NB4 (cell line): ENCODE measurements at regions not wholly inside any gene's neighbourhood (a gene's known extent, or its start where the extent isn't known, plus 50 kb on each side); places are given as distances from the start of the nearest gene placed in this dataset.
A peak's percentile ranks its signal among the peaks of the same experiment; 100 is the strongest.

Experiments
- DNase-seq: peaks from one replicate; pipeline ENCODE4 v3.0.0; 2010; ENCODE audit warnings: low read depth
- H3K4me3 ChIP-seq: one replicate; pipeline ENCODE4 v1.5.1; 2011; ENCODE audit warnings: mild to moderate bottlenecking, low read depth, low read length, moderate library complexity
- MYC ChIP-seq: IDR thresholded peaks from 2 replicates; pipeline ENCODE4 v1.6.1; 2011; ENCODE audit warnings: low read depth, low read length
- POLR2A ChIP-seq: IDR thresholded peaks from 2 replicates; pipeline ENCODE4 v1.6.1; 2011; ENCODE audit warnings: mild to moderate bottlenecking; ENCODE audit not compliant: insufficient read length; ENCODE audit errors: extremely low read depth
- TF ChIP-seq, protein P1 (sequence below): IDR thresholded peaks from 2 replicates; pipeline ENCODE4 v1.6.1; 2011; ENCODE audit warnings: low read depth, low read length
- TF ChIP-seq, protein P2 (sequence below): IDR thresholded peaks from one replicate; pipeline ENCODE4 v1.5.1; 2012; ENCODE audit warnings: low read depth, low read length

DNA sequence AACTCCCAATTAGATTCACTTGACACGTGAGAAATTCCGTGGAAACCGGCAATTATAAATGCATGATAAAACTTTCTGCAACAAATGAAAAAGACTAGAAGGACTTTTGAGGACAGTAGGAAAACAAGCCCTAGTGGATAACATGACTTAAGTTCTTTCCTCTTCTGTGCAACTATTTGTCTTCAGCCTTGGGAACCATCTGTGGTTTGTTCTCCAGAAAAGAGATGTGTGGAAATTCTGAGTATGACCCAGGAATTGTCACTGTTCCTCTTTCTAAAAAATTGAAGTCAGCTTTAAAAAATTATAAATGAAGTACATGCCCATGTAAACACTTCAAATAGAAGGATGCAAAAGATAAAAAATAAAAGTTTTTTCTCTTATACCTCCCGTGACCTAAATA lies 128.6 kb upstream of the SVIL start:
- TF ChIP-seq, protein P1, sequence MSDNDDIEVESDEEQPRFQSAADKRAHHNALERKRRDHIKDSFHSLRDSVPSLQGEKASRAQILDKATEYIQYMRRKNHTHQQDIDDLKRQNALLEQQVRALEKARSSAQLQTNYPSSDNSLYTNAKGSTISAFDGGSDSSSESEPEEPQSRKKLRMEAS = no peak
- TF ChIP-seq MYC (no peak), POLR2A (no peak)
- no peak overlapping the region for H3K4me3 ChIP-seq
- no peak for DNase-seq

DNA sequence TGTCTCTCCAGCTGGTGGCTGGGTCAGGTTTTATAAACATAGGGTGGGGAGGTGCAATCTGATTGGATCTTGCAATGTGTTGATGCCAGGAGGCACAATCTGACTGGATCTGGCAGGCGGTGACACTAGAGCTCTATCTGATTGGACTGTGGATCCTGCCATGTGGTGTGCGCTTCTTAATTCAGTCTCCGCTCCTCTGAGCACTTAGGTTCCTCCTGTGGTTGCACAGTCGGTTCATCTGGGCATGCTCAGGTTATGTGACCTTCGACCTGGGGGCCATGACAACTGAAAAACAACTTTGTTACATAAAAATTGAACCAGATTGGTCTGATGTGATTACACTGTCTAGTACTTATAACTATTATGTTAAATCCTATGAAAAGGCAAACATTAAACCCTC lies 127.1 kb upstream of the SVIL start:
- TF ChIP-seq, protein P1 = no peak
- no peak for TF ChIP-seq MYC
- TF ChIP-seq, protein P2, sequence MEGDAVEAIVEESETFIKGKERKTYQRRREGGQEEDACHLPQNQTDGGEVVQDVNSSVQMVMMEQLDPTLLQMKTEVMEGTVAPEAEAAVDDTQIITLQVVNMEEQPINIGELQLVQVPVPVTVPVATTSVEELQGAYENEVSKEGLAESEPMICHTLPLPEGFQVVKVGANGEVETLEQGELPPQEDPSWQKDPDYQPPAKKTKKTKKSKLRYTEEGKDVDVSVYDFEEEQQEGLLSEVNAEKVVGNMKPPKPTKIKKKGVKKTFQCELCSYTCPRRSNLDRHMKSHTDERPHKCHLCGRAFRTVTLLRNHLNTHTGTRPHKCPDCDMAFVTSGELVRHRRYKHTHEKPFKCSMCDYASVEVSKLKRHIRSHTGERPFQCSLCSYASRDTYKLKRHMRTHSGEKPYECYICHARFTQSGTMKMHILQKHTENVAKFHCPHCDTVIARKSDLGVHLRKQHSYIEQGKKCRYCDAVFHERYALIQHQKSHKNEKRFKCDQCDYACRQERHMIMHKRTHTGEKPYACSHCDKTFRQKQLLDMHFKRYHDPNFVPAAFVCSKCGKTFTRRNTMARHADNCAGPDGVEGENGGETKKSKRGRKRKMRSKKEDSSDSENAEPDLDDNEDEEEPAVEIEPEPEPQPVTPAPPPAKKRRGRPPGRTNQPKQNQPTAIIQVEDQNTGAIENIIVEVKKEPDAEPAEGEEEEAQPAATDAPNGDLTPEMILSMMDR = no peak
- no peak for DNase-seq
- H3K4me3 ChIP-seq = no peak overlapping the region

DNA sequence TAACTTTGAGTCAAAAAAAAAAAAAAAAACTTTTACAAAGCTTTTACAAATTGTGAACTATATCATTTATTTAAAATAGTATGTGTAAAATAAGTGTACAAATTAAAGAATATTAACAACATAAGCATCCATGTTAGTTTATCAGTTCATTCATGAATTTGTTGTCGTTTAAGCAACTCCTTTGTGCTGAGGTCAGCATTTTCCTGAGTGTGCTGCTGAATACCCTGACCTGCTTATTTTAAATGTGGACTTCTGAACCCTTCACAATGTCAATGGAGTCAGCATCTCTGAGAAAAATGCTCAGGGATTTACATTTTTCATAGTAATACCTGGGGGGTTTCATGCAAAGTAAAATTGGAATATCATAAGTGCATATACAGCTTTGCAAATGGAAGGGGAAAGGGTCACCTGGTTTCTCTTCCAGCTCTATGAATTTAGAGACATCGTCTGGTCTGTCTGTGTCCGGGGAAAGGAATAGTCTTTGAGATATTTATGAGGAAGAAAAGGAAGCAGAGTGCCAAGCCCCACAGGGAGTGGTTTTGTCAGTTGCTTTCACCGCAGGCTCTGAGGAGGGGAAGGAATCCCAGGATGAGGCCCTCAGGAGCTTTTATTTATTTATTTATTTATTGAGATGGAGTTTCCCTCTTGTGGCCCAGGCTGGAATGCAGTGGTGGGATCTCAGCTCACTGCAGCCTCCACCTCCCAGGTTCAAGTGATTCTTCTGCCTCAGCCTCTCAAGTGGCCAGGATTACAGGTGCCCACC lies 125.5 kb upstream of the SVIL start:
- no peak for TF ChIP-seq POLR2A
- TF ChIP-seq, protein P2 = no peak
- TF ChIP-seq, protein P1 = no peak
- TF ChIP-seq MYC = no peak
- no peak overlapping the region for H3K4me3 ChIP-seq
- DNase-seq = no peak

DNA sequence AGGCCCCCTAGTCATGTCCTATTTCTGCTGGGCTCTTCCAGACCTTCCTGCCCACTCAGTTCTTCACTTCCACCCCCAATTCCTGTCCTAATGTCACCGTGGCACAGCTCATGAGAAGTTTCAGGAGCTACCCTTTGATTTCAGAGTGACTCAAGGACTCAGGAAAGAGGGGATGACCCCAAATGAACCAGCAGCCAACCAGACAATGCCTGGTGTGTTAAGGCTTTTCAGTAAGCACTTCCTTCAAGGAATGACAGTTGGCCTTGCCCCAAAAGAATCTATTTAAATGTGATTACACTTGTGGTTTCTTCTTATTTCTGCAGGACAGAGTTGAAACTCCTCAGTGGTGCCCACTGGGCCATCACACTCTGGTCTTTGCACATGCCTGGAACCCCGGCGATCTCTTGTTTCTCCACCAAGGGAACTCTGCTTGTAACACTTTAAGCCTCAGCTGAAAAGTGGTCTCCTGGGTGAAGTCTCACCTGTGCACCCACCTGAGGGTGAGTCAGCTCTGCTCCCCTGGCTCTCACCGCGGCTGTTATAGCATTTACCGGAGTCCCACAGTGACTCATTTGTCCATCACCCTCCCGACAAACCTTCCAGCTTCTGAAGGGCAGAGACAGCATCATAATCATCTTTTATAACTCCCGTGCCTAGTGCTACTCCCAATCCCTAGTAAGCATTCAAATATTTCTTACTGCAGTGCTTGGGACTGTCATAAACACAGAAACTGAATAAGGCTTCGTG lies 123.0 kb upstream of the SVIL start:
- no peak overlapping the region for H3K4me3 ChIP-seq
- TF ChIP-seq POLR2A (no peak), MYC (no peak)
- TF ChIP-seq, protein P1 = no peak
- TF ChIP-seq, protein P2 = no peak
- peak; percentile 6 for DNase-seq

DNA sequence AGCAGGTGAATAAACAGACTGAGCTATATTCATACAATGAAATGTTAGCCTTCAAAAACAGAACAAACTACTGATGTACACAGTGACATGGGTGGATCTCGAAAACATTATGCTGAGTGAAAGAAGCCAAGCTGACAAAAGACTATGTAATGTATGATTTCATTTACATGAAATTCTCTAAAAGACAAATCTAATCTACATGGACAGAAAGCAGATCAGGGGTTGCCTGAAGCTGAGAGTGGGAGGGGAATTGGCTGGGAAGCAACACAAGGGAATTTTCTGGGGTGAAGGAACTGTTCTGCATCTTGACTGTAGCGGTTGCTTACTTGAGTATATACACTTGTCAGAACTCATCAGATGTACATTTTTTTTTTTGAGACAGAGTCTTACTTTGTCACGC lies 121.7 kb upstream of the SVIL start:
- H3K4me3 ChIP-seq = no peak overlapping the region
- TF ChIP-seq POLR2A (no peak), MYC (no peak)
- TF ChIP-seq, protein P1 = no peak
- TF ChIP-seq, protein P2 = no peak
- DNase-seq = no peak

DNA sequence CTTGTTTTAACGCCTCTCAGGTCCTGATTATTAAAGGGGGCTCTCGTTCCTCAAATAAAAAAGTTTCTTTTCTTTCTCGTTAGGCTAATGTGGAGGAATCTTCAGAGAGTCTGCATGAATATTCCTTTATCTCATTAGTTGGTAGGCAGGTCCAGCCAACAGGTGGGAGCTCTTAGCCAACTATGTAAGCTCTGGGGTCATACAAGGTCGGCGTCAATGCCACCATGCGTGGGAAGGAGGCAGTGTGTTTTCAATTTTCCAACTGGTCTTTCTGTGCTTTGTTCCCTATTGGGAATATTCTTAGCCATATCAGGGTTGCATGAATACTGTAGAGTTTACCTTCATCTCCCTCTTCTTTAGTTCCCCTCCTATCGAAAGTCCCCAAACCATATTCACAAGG lies 118.5 kb upstream of the SVIL start:
- TF ChIP-seq, protein P1 = no peak
- TF ChIP-seq MYC (no peak), POLR2A (no peak)
- TF ChIP-seq, protein P2 = no peak
- H3K4me3 ChIP-seq = no peak overlapping the region
- no peak for DNase-seq
